Large intestine (tissue), 3 donors: ENCODE measurements at regions not wholly inside any gene's neighbourhood (a gene's known extent, or its start where the extent isn't known, plus 50 kb on each side); places are given as distances from the start of the nearest gene placed in this dataset.

Source experiments
- DNase-seq, 2 donors: peaks; one replicate each; pipeline versions ENCODE4 v3.0.0 to v3.0.0-alpha.2; 2013
- H3K27ac ChIP-seq: one replicate; pipeline ENCODE4 v1.5.1; 2013; ENCODE audit warnings: low read length
- H3K27me3 ChIP-seq: 2 replicates; pipeline ENCODE4 v1.6.1; 2013; ENCODE audit warnings: low read length; ENCODE audit not compliant: control insufficient read depth, insufficient read depth
- H3K36me3 ChIP-seq: 2 replicates; pipeline ENCODE4 v1.6.1; 2013; ENCODE audit warnings: low read length; ENCODE audit not compliant: control insufficient read depth, insufficient read depth
- H3K4me1 ChIP-seq: one replicate; pipeline ENCODE4 v1.6.1; 2013; ENCODE audit warnings: low read length; ENCODE audit not compliant: control insufficient read depth, insufficient read depth
- H3K4me3 ChIP-seq: one replicate; pipeline ENCODE4 v1.5.1; 2013; ENCODE audit warnings: low read length
- H3K9me3 ChIP-seq: one replicate; pipeline ENCODE4 v1.6.1; 2013; ENCODE audit warnings: mild to moderate bottlenecking, low read depth, low read length, moderate library complexity; ENCODE audit not compliant: control insufficient read depth
- WGBS: methylation state at CpG from one replicate; pipeline ENCODE4 v1.1.5; 2013; ENCODE audit warnings: low lambda C conversion rate; ENCODE audit not compliant: insufficient coverage; 5-methylcytosine and 5-hydroxymethylcytosine counted together

DNA sequence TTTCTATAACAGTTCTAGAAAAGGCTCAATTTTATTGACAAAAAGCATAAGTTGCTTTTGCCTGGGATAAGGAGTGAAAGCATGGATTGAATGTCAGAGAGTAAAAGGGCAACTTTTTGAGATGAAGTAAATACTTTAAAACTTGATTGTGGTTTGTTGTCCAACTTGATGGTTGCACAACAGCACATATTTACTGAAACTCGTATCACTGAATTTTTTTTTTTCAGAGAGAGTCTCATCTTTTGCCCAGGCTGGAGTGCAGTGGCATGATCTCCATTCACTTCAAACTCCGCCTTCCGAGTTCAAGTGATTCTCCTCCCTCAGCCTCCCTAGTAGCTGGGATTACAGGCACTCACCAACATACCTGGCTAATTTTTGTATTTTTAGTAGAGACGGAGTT, 856.8 kb downstream of the SH3BGRL start:
- Histone ChIP-seq H3K27ac (no peak overlapping the region), H3K27me3 (no peaks in the 10 kb centered on the region), H3K9me3 (peaks cover 3% of the 10 kb centered on the region), H3K36me3 (no peaks in the 10 kb centered on the region), H3K4me3 (no peak overlapping the region), H3K4me1 (no peaks in the 10 kb centered on the region)
- no CpG with 5 or more reads among the region's 4 CpGs for WGBS
- no peak for DNase-seq

DNA sequence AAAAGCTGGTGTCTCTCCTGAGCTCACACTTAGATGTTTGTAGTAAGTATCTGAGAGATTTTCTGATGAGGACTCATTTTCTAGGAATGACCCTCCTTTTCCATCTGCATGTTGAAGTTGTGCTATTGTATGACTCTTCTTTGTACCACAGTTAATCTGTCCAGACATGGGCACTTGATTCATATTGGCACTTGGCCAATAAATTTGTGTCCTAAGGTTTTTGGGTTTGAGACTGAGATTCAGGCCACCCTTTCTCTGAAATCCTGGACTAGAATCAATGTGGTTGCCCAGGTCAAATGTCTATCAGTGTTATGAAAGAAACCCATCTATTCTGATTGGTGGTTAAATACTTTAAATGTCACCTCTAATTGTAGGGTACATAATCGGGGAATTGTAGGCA, 869.0 kb downstream of the SH3BGRL start:
- Histone ChIP-seq H3K4me3 (no peak overlapping the region), H3K36me3 (no peaks in the 10 kb centered on the region), H3K27ac (no peak overlapping the region), H3K27me3 (no peaks in the 10 kb centered on the region), H3K9me3 (no peaks in the 10 kb centered on the region), H3K4me1 (no peaks in the 10 kb centered on the region)
- no peak for DNase-seq
- no CpG with 5 or more reads among the region's 1 CpG for WGBS

DNA sequence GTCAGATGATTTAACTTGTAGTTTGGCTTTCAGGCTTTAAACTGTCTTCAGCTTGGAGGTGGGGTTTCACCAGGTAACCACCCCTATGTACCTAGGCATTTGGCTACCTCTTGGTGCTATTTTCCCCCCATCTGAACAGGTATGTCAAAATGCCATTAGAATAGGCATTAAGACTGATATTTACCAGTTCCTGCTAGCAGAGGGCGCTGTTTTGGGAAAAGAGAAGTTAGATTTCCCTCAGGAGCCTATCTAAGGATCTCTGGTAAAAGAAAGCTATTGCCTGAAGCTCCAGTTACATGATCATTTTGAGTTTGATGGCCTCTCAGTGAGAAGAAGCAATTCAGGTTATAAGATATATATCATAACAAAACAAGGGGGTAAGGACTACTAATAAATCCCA, 879.1 kb downstream of the SH3BGRL start:
- H3K27me3 ChIP-seq, result no peaks in the 10 kb centered on the region
- H3K36me3 ChIP-seq, result no peaks in the 10 kb centered on the region
- no peaks in the 10 kb centered on the region for H3K4me1 ChIP-seq
- no peak overlapping the region for H3K4me3 ChIP-seq
- no peak overlapping the region for H3K27ac ChIP-seq
- H3K9me3 ChIP-seq, result no peaks in the 10 kb centered on the region
- no CpG with 5 or more reads among the region's 1 CpG for WGBS
- DNase-seq, result no peak

DNA sequence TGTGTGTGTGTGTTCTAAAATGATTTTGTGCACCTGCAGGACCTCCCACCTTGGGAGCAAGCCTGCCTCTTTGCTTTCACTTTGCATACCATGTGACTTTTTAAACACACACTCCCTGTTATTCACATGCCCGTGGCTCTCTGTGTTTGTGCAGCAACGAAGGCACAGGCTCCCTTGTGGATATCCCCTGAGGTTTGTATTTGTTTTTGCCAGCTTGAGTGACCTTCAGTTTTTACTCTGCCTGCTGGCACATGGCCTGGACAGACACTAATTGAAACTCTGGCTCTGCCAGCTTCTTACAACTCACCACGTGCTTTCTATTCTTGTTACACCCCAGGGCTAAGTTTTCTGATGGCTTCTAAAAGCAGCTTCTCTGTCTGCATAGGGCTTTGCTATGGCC, 885.8 kb downstream of the SH3BGRL start:
- Histone ChIP-seq H3K27ac (no peak overlapping the region), H3K9me3 (no peaks in the 10 kb centered on the region), H3K4me3 (no peak overlapping the region), H3K36me3 (no peaks in the 10 kb centered on the region), H3K27me3 (no peaks in the 10 kb centered on the region), H3K4me1 (no peaks in the 10 kb centered on the region)
- no peak for DNase-seq
- WGBS, result no CpG with 5 or more reads among the region's 3 CpGs

DNA sequence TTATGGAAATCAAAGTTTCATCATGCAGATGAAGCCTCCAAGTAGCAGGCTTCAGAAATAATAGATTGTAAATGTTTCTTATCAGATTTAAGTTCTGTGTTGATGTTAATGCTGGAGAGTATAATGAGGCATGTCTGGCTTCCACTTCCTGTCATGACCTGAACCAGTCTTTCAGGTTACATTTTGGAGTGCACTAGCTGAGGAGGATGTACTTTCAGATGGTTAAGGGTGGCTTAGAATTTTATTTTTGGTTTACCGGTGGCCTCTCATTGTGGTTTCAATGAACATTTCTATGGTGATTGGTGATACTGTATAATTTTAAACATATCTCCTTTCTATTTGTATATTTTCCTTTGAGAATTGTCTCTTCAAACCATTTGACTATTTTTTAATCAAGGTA, 890.4 kb downstream of the SH3BGRL start:
- Histone ChIP-seq H3K27ac (no peak overlapping the region), H3K27me3 (no peaks in the 10 kb centered on the region), H3K9me3 (no peaks in the 10 kb centered on the region), H3K4me1 (no peaks in the 10 kb centered on the region), H3K36me3 (no peaks in the 10 kb centered on the region), H3K4me3 (no peak overlapping the region)
- no CpG with 5 or more reads among the region's 1 CpG for WGBS
- no peak for DNase-seq

DNA sequence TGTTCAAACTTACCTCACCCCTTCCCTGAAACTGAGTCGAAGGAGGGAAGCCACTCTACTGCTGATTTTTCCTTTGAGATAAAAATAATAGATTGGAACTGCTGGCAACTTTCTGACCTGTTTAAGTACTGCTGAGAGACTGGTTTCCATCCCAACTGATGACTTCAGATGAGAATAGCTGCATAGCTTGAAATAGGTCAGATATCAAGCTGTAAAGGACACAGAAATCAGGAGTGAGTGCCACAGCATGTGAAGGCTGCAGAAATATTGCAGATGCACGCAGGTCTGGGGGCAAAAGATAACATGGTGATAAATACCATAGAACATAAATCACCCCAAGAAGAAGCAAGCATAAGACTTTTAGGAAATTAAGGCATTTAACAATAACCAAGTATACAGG, 923.2 kb downstream of the SH3BGRL start:
- H3K27ac ChIP-seq, result no peak overlapping the region
- H3K9me3 ChIP-seq, result no peaks in the 10 kb centered on the region
- H3K4me1 ChIP-seq, result no peaks in the 10 kb centered on the region
- H3K36me3 ChIP-seq, result no peaks in the 10 kb centered on the region
- WGBS, result no CpG with 5 or more reads among the region's 2 CpGs
- H3K4me3 ChIP-seq, result no peak overlapping the region
- DNase-seq, result no peak
- no peaks in the 10 kb centered on the region for H3K27me3 ChIP-seq

DNA sequence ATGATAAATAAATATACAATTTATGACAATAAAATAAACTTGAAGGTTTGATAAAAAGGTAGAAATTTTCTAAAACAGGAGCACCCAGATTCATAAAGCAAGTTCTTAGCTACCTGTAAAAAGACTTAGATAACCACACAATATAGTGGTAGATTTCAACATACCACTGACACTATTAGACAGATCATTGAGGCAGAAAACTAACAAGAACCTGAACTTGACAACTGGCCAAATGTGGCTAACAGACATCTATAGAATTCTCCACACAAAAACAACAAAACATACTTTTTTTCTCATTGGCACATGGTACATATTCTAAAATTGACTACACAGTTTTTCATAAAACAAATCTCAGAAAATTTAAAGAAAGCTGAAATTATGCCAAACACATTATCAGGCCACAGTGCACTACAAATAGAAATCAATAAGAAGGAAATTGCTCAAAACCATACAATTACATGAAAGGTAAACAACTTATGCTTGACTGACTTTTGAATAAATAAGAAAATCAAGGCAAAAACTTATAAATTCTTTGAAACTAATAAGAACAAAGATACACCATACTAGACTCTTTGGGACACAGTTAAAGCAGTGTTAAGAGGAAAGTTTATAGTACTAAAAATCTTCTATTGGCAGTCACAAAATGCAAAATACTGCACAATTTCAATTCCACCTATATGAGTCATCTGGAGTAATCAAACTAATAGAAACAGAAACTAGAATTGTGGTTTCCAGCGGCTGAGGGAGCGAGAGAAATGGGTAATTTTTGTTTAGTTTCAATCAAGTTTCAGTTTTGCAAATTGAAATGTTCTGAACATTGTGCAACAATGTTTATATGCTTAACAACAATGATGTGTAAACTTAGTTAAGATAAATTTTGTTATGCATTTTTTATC, 925.6 kb downstream of the SH3BGRL start:
- no peaks in the 10 kb centered on the region for H3K36me3 ChIP-seq
- DNase-seq, result no peak
- no peak overlapping the region for H3K27ac ChIP-seq
- H3K4me3 ChIP-seq, result no peak overlapping the region
- no peaks in the 10 kb centered on the region for H3K4me1 ChIP-seq
- H3K27me3 ChIP-seq, result no peaks in the 10 kb centered on the region
- WGBS, result no CpG with 5 or more reads among the region's 2 CpGs
- H3K9me3 ChIP-seq, result no peaks in the 10 kb centered on the region

DNA sequence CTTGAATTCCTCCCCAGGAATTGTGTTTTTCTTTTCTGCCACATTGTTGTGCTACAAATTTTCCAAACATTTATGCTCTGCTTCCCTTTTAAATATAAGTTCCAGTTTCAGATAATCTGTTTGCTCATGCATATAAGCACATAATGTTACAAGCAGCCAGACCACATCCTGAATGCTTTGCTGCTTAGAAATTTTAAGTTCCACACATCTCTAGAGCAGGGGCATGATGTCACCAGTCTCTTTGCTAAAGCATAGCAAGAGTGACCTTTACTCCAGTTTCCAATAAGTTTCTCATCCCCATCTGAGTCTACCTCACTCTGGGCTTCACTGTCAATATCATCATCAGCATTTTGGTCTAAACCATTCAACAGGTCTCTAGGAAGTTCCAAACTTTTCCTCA, 932.5 kb downstream of the SH3BGRL start:
- Histone ChIP-seq H3K36me3 (no peaks in the 10 kb centered on the region), H3K4me3 (no peak overlapping the region), H3K4me1 (no peaks in the 10 kb centered on the region), H3K9me3 (no peaks in the 10 kb centered on the region), H3K27ac (no peak overlapping the region), H3K27me3 (no peaks in the 10 kb centered on the region)
- no peak for DNase-seq

DNA sequence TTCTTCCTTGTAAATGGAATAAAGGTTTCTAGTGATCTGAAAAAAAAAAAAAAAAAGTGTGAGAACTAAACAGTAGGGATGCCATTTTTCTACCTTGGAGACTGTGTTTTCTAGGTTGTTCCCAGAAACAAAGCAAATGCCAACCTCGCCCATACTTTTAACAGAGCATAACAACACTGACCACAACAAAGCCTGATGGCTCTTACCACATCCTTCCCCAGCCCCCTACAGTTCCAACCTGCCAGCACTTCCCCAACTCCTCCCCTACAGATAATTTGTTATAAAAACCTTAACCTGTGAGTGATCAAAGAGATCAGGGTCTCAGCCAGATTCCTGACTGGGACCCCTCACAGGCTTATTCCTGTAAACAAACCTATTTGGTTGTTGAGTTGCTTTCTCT, 940.0 kb downstream of the SH3BGRL start:
- Histone ChIP-seq H3K9me3 (no peaks in the 10 kb centered on the region), H3K27me3 (no peaks in the 10 kb centered on the region), H3K27ac (no peak overlapping the region), H3K4me3 (no peak overlapping the region), H3K36me3 (no peaks in the 10 kb centered on the region), H3K4me1 (no peaks in the 10 kb centered on the region)
- DNase-seq, result no peak
- no CpG with 5 or more reads among the region's 1 CpG for WGBS

DNA sequence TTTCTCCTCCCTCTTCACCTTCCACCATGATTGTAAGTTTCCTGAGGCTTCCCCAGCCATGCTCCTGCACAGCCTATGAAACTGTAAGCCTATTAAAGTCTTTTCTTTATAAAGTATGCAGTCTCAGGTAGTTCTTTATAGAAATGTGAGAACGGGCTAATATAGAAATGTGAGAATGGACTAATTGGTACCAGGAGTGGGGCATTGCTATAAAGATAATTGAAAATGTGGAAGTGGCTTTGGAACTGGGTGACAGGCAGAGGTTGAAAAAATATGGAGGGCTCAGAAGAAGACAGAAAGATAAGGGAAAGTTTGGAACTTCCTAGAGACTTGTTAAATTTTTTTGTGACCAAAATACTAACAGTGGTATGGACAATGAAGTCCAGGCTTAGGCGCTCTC, 959.3 kb downstream of the SH3BGRL start:
- Histone ChIP-seq H3K36me3 (no peaks in the 10 kb centered on the region), H3K9me3 (no peaks in the 10 kb centered on the region), H3K4me3 (no peak overlapping the region), H3K4me1 (no peaks in the 10 kb centered on the region), H3K27me3 (no peaks in the 10 kb centered on the region), H3K27ac (no peak overlapping the region)
- DNase-seq, result no peak
- WGBS, result no CpG with 5 or more reads among the region's 2 CpGs

DNA sequence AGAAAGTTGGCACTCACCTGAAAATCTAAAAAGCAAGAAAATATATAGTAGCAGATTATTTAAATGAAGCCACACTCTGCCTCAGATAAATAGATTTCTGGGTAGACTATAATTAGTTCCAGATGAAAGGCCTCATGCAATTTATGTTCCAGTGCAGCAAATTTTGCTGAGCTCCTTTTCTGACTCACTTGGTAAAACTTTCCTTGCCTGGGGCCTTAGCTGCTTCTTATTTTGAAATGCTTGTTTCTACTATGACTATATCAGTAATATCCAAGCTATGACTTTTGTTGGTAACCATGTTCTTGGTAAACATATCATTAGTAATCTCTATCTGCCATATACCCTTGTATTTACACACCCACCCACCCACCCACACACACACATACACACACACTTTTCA, 961.8 kb downstream of the SH3BGRL start:
- no peak overlapping the region for H3K27ac ChIP-seq
- H3K4me3 ChIP-seq, result no peak overlapping the region
- no peaks in the 10 kb centered on the region for H3K36me3 ChIP-seq
- H3K4me1 ChIP-seq, result no peaks in the 10 kb centered on the region
- no peak for DNase-seq
- H3K27me3 ChIP-seq, result no peaks in the 10 kb centered on the region
- no peaks in the 10 kb centered on the region for H3K9me3 ChIP-seq
